Endometrial microvascular endothelial cells (primary cell): ENCODE measurements at regions not wholly inside any gene's neighbourhood (a gene's known extent, or its start where the extent isn't known, plus 50 kb on each side); places are given as distances from the start of the nearest gene placed in this dataset.

Experiments
- in situ Hi-C: cut with HindIII; loops from 2 replicates; pipeline ENCODE4 v1.10.0; 2017; ENCODE audit warnings: low sequenced_read_pairs, low pct_unique_long_range_greater_than_20kb; ENCODE audit errors: inconsistent ontology term

GRCh38 chr2:177314722-177315264, 50.3 kb upstream of the NFE2L2 start:
- in situ Hi-C loops: no loop called here

- in situ Hi-C loops: no loop called here
Measured at GRCh38 chr2:177315364-177315763, 50.8 kb upstream of the NFE2L2 start.

GRCh38 chr2:177316756-177317155, 52.2 kb upstream of the NFE2L2 start:
- in situ Hi-C loops: no loop called here

GRCh38 chr2:177317443-177317842, 52.9 kb upstream of the NFE2L2 start:
- in situ Hi-C loops: no loop called here

- in situ Hi-C loops: no loop called here
Measured at GRCh38 chr2:177317857-177318256, 53.3 kb upstream of the NFE2L2 start.

- in situ Hi-C loops: no loop called here
Measured at GRCh38 chr2:177318613-177319012, 54.1 kb upstream of the NFE2L2 start.

GRCh38 chr2:177320596-177320995, 56.1 kb upstream of the NFE2L2 start:
- in situ Hi-C loops: no loop called here

GRCh38 chr2:177322801-177323261, 58.3 kb upstream of the NFE2L2 start:
- in situ Hi-C loops: no loop called here

- in situ Hi-C loops: no loop called here
Measured at GRCh38 chr2:177324797-177325196, 60.3 kb upstream of the NFE2L2 start.

- in situ Hi-C loops: no loop called here
Measured at GRCh38 chr2:177325554-177325953, 61.0 kb upstream of the NFE2L2 start.

GRCh38 chr2:177326005-177326404, 61.5 kb upstream of the NFE2L2 start:
- in situ Hi-C loops: no loop called here

- in situ Hi-C loops: no loop called here
Measured at GRCh38 chr2:177326591-177326990, 62.1 kb upstream of the NFE2L2 start.

GRCh38 chr2:177327009-177327408, 62.5 kb upstream of the NFE2L2 start:
- in situ Hi-C loops: no loop called here

- in situ Hi-C loops: no loop called here
Measured at GRCh38 chr2:177328056-177328455, 63.5 kb upstream of the NFE2L2 start.

- in situ Hi-C loops: no loop called here
Measured at GRCh38 chr2:177329064-177329463, 63.5 kb upstream of the AGPS start.

- in situ Hi-C loops: loop anchor here (5.0 kb wide), 1 partner anchor 164 kb away; no protein-coding TSS in a partner anchor
Measured at GRCh38 chr2:177331466-177331997, 61.0 kb upstream of the AGPS start.

- in situ Hi-C loops: loop anchor here (5.0 kb wide), 1 partner anchor 165 kb away; no protein-coding TSS in a partner anchor
Measured at GRCh38 chr2:177332026-177332991, 60.3 kb upstream of the AGPS start.

- in situ Hi-C loops: loop anchor here (5.0 kb wide), 1 partner anchor 166 kb away; no protein-coding TSS in a partner anchor
Measured at GRCh38 chr2:177332992-177333388, 59.6 kb upstream of the AGPS start.

- in situ Hi-C loops: loop anchor here (5.0 kb wide), 1 partner anchor 168 kb away; no protein-coding TSS in a partner anchor
Measured at GRCh38 chr2:177334940-177335543, 57.5 kb upstream of the AGPS start.
